ENCODE measurements at regions not wholly inside any gene's neighbourhood (a gene's known extent, or its start where the extent isn't known, plus 50 kb on each side); places are given as distances from the start of the nearest gene placed in this dataset.

DNA sequence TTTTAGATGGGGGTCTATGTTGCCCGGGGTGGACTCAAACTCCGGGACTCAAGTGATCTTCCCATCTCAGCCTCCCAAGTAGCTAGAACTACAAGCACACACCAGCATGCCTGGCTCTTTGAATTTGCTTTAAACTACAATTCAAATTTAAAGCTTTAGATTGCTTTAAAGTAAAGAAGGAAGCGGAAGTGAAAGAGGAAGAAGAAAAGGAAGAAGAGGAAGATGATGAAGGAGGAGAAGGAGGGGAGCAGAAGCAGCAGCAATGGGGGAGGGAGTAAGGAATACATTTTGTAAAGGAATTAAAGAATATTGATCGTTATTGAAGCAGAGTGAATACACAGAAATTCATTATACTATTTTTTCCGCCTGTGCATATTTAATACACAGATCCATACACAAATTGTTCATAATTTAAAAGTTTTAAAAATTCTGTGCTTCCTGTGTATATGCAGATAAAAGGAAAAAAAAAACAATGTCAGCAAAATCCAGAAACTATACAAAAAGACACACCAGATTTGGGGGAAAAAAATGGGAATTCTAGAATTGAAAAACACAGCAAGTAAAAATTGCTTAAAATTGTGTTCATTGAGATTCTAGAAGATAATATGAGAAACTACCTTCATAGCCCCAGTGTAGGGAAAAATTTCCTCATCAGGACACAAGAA lies 60.8 kb upstream of the KCNMA1 start:
- no peaks in the 10 kb centered on the region for H3K4me1 Mint-ChIP-seq (ENCODE audit: low read depth in 2 of 2)
- no peaks in the 10 kb centered on the region for H3K9me3 Mint-ChIP-seq
- H3K4me3 Mint-ChIP-seq, result no peak overlapping the region
- peaks cover 18 to 29% of the 10 kb centered on the region in 2 donors for H3K27me3 Mint-ChIP-seq
- H3K27ac Mint-ChIP-seq, result no peak overlapping the region
- no peak for DNase-seq (ENCODE audit: low spot score)
- H3K36me3 Mint-ChIP-seq, result no peaks in the 10 kb centered on the region
- ATAC-seq, result no peak

DNA sequence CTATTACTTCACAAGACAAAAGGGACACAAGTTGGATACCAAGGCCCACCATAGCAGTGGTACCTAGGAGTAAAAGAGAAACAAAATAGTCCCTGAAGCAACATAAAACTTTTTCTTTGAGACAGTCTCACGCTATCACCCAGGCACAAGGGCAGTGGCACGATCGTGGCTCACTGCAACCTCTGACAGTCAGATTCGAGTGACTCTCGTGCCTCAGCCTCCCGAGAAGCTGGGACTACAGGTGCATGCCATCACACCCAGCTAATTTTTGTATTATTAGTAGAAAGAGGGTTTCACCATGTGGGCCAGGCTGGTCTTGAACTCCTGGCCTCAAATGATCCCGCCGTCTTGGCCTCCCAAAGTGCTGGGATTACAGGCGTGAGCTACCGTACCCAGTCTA lies 59.0 kb upstream of the KCNMA1 start:
- no peak for DNase-seq (ENCODE audit: low spot score)
- no peaks in the 10 kb centered on the region for H3K36me3 Mint-ChIP-seq
- no peak for ATAC-seq
- H3K4me3 Mint-ChIP-seq, result no peak overlapping the region
- H3K9me3 Mint-ChIP-seq, result no peaks in the 10 kb centered on the region
- H3K27me3 Mint-ChIP-seq, result peaks cover 21 to 29% of the 10 kb centered on the region in 2 donors
- no peaks in the 10 kb centered on the region for H3K4me1 Mint-ChIP-seq (ENCODE audit: low read depth in 2 of 2)
- H3K27ac Mint-ChIP-seq, result no peak overlapping the region

DNA sequence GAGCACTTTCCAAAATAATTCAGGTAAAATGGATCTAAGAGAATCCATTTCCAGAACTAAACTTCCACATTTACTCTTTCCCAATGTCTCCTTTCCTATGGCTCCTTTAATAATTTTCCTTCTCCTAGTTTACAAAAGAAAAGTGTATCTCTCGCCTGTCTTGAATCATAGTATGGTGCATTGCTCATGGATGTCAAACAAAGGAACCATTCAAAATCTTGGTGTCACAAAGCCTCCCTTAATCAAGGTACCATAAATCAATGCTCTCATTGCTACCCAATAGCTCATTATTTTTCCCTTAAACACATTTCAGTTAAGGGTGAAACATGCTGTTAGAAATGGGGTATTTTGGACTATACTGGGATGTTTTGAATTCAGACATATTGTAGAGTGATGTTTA lies 57.6 kb upstream of the KCNMA1 start:
- peaks cover 28 to 29% of the 10 kb centered on the region in 2 donors for H3K27me3 Mint-ChIP-seq

DNA sequence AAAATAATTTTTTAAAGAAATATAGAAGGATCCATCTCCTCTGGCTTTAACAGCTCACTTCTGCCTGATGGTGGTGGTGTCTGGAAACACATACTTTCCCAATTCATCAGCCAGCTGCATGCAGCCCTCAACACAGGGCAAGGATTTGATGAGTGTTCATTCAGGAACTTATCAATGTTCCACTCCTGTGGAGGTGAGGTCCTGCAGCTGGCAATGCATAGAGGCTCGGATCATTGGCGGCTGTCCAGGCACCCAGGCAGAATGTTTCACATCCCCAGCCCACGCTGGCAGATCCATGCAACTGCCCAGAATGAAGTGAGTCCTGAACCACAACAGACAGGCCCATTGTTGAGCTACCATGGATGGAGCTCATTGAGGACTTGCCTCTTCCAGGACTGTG lies 55.2 kb upstream of the KCNMA1 start:
- Mint-ChIP-seq H3K9me3 (no peaks in the 10 kb centered on the region), H3K4me1 (ENCODE audit: low read depth in 2 of 2) (no peaks in the 10 kb centered on the region), H3K27me3 (peaks cover 18 to 30% of the 10 kb centered on the region in 2 donors), H3K36me3 (no peaks in the 10 kb centered on the region), H3K4me3 (no peak overlapping the region), H3K27ac (no peak overlapping the region)
- ATAC-seq (no peak), DNase-seq (ENCODE audit: low spot score) (no peak)

More for the DNA sequence above, 57.6 kb upstream of the KCNMA1 start:
- Mint-ChIP-seq H3K27ac (no peak overlapping the region), H3K9me3 (no peaks in the 10 kb centered on the region), H3K4me1 (ENCODE audit: low read depth in 2 of 2) (no peaks in the 10 kb centered on the region), H3K36me3 (no peaks in the 10 kb centered on the region), H3K4me3 (no peak overlapping the region)
- DNase-seq (ENCODE audit: low spot score) (no peak), ATAC-seq (no peak)

DNA sequence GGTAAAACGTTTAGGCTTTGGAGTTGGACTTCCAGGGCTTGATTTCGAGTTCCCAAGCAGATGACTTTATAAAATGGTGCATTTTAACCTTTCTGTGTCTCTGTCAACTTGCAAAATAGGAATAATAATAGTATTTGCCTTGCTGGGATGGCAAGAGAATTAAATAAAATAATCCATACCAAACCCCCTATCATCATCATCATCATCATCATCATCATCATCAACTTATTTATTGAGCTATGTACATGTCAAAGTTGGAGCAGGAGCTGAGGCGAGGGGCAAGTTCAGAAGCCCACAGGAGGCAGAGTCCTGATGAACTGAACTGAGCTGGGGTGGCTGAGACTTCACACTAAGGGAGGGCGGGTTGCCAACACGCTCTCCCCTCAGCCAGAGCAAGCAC lies 51.7 kb upstream of the KCNMA1 start:
- Mint-ChIP-seq H3K27ac (no peak overlapping the region), H3K36me3 (no peaks in the 10 kb centered on the region), H3K4me1 (ENCODE audit: low read depth in 2 of 2) (no peaks in the 10 kb centered on the region), H3K4me3 (no peak overlapping the region), H3K27me3 (peaks cover 21 to 41% of the 10 kb centered on the region in 2 donors), H3K9me3 (no peaks in the 10 kb centered on the region)
- DNase-seq (ENCODE audit: low spot score) (no peak), ATAC-seq (no peak)

DNA sequence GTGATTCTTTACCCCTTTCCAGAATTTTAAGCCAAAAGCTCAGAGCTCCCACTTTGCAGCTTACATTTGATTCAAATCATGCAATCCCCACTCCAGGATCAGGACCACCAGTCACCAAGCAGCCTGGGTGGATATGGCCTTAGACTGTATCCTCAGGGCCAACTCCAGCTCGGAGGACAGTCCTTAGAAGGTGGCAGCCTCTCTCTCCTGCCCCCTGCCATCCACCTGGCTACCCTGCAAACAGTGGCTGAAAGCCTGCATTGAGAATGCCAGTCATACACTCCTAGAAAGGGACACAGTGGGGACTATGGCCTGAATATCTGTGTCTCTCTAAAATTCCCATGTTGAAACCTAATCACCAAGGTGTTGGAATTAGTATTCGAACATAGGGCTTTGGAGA lies 50.0 kb upstream of the KCNMA1 start:
- ATAC-seq (peak in 1 of 2 donors; percentile 24), DNase-seq (ENCODE audit: low spot score) (no peak)
- Mint-ChIP-seq H3K4me3 (no peak overlapping the region), H3K27ac (no peak overlapping the region), H3K9me3 (no peaks in the 10 kb centered on the region), H3K4me1 (ENCODE audit: low read depth in 2 of 2) (no peaks in the 10 kb centered on the region), H3K27me3 (peaks cover 28 to 41% of the 10 kb centered on the region in 2 donors), H3K36me3 (no peaks in the 10 kb centered on the region)

Data from natural killer cell treated with Interleukin-12 subunit alpha and Interleukin-12 subunit beta and Interleukin-15 and Interleukin-18, amount 100 ng/mL, for 72 hours (primary cell).